Naive thymus-derived CD8-positive, alpha-beta T cell (primary cell): ENCODE measurements at regions not wholly inside any gene's neighbourhood (a gene's known extent, or its start where the extent isn't known, plus 50 kb on each side); places are given as distances from the start of the nearest gene placed in this dataset.

Experiments
- ATAC-seq, 2 donors: fragments of 150-1000 bp; cut with Tn5 transposase in 1 of 2; sonication (Bioruptor Pico), chemical (Tn5 transposase) in 1 of 2; 1 replicate in 1 of 2; 2 replicates in 1 of 2; pipeline ENCODE4 v1.10.0; 2021; ENCODE audit warnings: mild to moderate bottlenecking in 2 of 2, moderate library complexity in 2 of 2
- POLR2A ChIA-PET: fragments of 350-600 bp; sonication (Branson Sonifier 250); formaldehyde crosslinking; loops from one replicate; lab custom pipeline; 2021; ENCODE audit warnings: antibody characterized with exemption; lab: Charles Lee
- DNase-seq, 10 donors: peaks; one replicate each; pipeline versions ENCODE4 v3.0.0 to v3.0.0-alpha.2; 2020 to 2022
- H3K27ac Mint-ChIP-seq, 10 donors: one replicate each; pipeline ENCODE4 v1.8.0; 2020 to 2022; ENCODE audit warnings: mild to moderate bottlenecking in 10 of 10, mixed read lengths in 10 of 10, moderate library complexity in 4 of 10, inconsistent platforms in 1 of 10
- H3K27me3 Mint-ChIP-seq, 5 donors: one replicate each; pipeline ENCODE4 v1.8.0; 2021 to 2022; ENCODE audit warnings: mixed read lengths in 5 of 5
- H3K36me3 Mint-ChIP-seq, 3 donors: one replicate each; pipeline ENCODE4 v1.8.0; 2020 to 2022; ENCODE audit warnings: mixed read lengths in 3 of 3, mild to moderate bottlenecking in 2 of 3, inconsistent platforms in 1 of 3
- H3K4me1 Mint-ChIP-seq, 4 donors: one replicate each; pipeline ENCODE4 v1.8.0; 2021 to 2022; ENCODE audit warnings: mixed read lengths in 4 of 4
- H3K4me3 Mint-ChIP-seq, 10 donors: one replicate each; pipeline ENCODE4 v1.8.0; 2020 to 2022; ENCODE audit warnings: mild to moderate bottlenecking in 10 of 10, mixed read lengths in 10 of 10, moderate library complexity in 6 of 10, inconsistent platforms in 1 of 10
- H3K9me3 Mint-ChIP-seq, 9 donors: one replicate each; pipeline ENCODE4 v1.8.0; 2020 to 2022; ENCODE audit warnings: mixed read lengths in 9 of 9, mild to moderate bottlenecking in 3 of 9, inconsistent platforms in 1 of 9, moderate library complexity in 1 of 9

GRCh38 chr2:105525201-105525600 lies 126.3 kb upstream of the FHL2 start:
- H3K9me3 Mint-ChIP-seq, result no peaks in the 10 kb centered on the region
- ATAC-seq (no peak), DNase-seq (no peak)
- H3K4me1 Mint-ChIP-seq, result no peaks in the 10 kb centered on the region
- H3K27me3 Mint-ChIP-seq, result peaks cover 0 to 3% (median 0%) of the 10 kb centered on the region in 5 donors
- H3K4me3 Mint-ChIP-seq, result no peak overlapping the region
- no peak overlapping the region for H3K27ac Mint-ChIP-seq
- POLR2A ChIA-PET, result no interaction called here
- no peaks in the 10 kb centered on the region for H3K36me3 Mint-ChIP-seq

- no peaks in the 10 kb centered on the region for H3K9me3 Mint-ChIP-seq
- peaks cover 0 to 4% (median 2%) of the 10 kb centered on the region in 5 donors for H3K27me3 Mint-ChIP-seq
- no peak overlapping the region for H3K27ac Mint-ChIP-seq
- DNase-seq (no peak), ATAC-seq (no peak)
- H3K36me3 Mint-ChIP-seq, result no peaks in the 10 kb centered on the region
- POLR2A ChIA-PET, result no interaction called here
- H3K4me3 Mint-ChIP-seq, result no peak overlapping the region
- H3K4me1 Mint-ChIP-seq, result no peaks in the 10 kb centered on the region
Measured at GRCh38 chr2:105522645-105523044, 123.8 kb upstream of the FHL2 start.

GRCh38 chr2:105521616-105522015 lies 122.8 kb upstream of the FHL2 start:
- ATAC-seq (no peak), DNase-seq (peak in 1 of 10 donors; percentile 2)
- POLR2A ChIA-PET, result interaction anchor here (0.7 kb wide), 1 partner anchor 174 kb away, joined by 3 read pairs; no protein-coding TSS in a partner anchor
- Mint-ChIP-seq H3K27ac (no peak overlapping the region), H3K27me3 (peaks cover 0 to 4% (median 2%) of the 10 kb centered on the region in 5 donors), H3K9me3 (no peaks in the 10 kb centered on the region), H3K4me1 (peaks cover 0 to 3% (median 0%) of the 10 kb centered on the region in 4 donors), H3K4me3 (no peak overlapping the region), H3K36me3 (no peaks in the 10 kb centered on the region)

- Mint-ChIP-seq H3K4me3 (no peak overlapping the region), H3K36me3 (no peaks in the 10 kb centered on the region), H3K9me3 (no peaks in the 10 kb centered on the region), H3K4me1 (peaks cover 0 to 3% (median 0%) of the 10 kb centered on the region in 4 donors), H3K27ac (no peak overlapping the region), H3K27me3 (peaks cover 0 to 4% (median 2%) of the 10 kb centered on the region in 5 donors)
- ATAC-seq, result no peak
- DNase-seq, result peak in 3 of 10 donors; percentile 22 to 44 (median 28)
- POLR2A ChIA-PET, result interaction anchor here (0.7 kb wide), 1 partner anchor 173 kb away, joined by 3 read pairs; no protein-coding TSS in a partner anchor
Measured at GRCh38 chr2:105521176-105521575, 122.3 kb upstream of the FHL2 start.

GRCh38 chr2:105519516-105519915 lies 120.7 kb upstream of the FHL2 start:
- Mint-ChIP-seq H3K27me3 (peaks cover 0 to 12% (median 2%) of the 10 kb centered on the region in 5 donors), H3K36me3 (no peaks in the 10 kb centered on the region), H3K9me3 (no peaks in the 10 kb centered on the region), H3K27ac (no peak overlapping the region), H3K4me3 (no peak overlapping the region), H3K4me1 (peaks cover 0 to 3% (median 0%) of the 10 kb centered on the region in 4 donors)
- ATAC-seq, result no peak
- POLR2A ChIA-PET, result no interaction called here
- no peak for DNase-seq

GRCh38 chr2:105518897-105519296 lies 120.0 kb upstream of the FHL2 start:
- POLR2A ChIA-PET, result no interaction called here
- H3K36me3 Mint-ChIP-seq, result no peaks in the 10 kb centered on the region
- ATAC-seq, result no peak
- no peak overlapping the region for H3K4me3 Mint-ChIP-seq
- H3K4me1 Mint-ChIP-seq, result peaks cover 0 to 3% (median 0%) of the 10 kb centered on the region in 4 donors
- no peak for DNase-seq
- H3K27ac Mint-ChIP-seq, result no peak overlapping the region
- no peaks in the 10 kb centered on the region for H3K9me3 Mint-ChIP-seq
- H3K27me3 Mint-ChIP-seq, result peaks cover 0 to 14% (median 2%) of the 10 kb centered on the region in 5 donors

- POLR2A ChIA-PET, result interaction anchor here (0.7 kb wide), 1 partner anchor 59 kb away, joined by 3 read pairs; no protein-coding TSS in a partner anchor
- DNase-seq, result no peak
- ATAC-seq, result no peak
- Mint-ChIP-seq H3K9me3 (no peaks in the 10 kb centered on the region), H3K36me3 (no peaks in the 10 kb centered on the region), H3K4me1 (peaks cover 0 to 3% (median 0%) of the 10 kb centered on the region in 4 donors), H3K4me3 (no peak overlapping the region), H3K27me3 (peaks cover 0 to 15% (median 2%) of the 10 kb centered on the region in 5 donors), H3K27ac (no peak overlapping the region)
Measured at GRCh38 chr2:105517814-105518705, 119.2 kb upstream of the FHL2 start.

- Mint-ChIP-seq H3K9me3 (no peaks in the 10 kb centered on the region), H3K4me3 (no peak overlapping the region), H3K27me3 (peaks cover 0 to 15% (median 2%) of the 10 kb centered on the region in 5 donors), H3K36me3 (no peaks in the 10 kb centered on the region), H3K27ac (no peak overlapping the region), H3K4me1 (peaks cover 0 to 3% (median 0%) of the 10 kb centered on the region in 4 donors)
- ATAC-seq, result no peak
- DNase-seq, result no peak
- POLR2A ChIA-PET, result no interaction called here
Measured at GRCh38 chr2:105515581-105516415, 116.9 kb upstream of the FHL2 start.

GRCh38 chr2:105514576-105514975 lies 115.7 kb upstream of the FHL2 start:
- DNase-seq (no peak), ATAC-seq (no peak)
- no peak overlapping the region for H3K27ac Mint-ChIP-seq
- H3K4me1 Mint-ChIP-seq, result peaks cover 0 to 3% (median 0%) of the 10 kb centered on the region in 4 donors
- H3K27me3 Mint-ChIP-seq, result peaks cover 0 to 15% (median 2%) of the 10 kb centered on the region in 5 donors
- POLR2A ChIA-PET, result no interaction called here
- H3K9me3 Mint-ChIP-seq, result no peaks in the 10 kb centered on the region
- H3K4me3 Mint-ChIP-seq, result no peak overlapping the region
- no peaks in the 10 kb centered on the region for H3K36me3 Mint-ChIP-seq

- DNase-seq (no peak), ATAC-seq (no peak)
- no peaks in the 10 kb centered on the region for H3K4me1 Mint-ChIP-seq
- H3K9me3 Mint-ChIP-seq, result no peaks in the 10 kb centered on the region
- H3K27ac Mint-ChIP-seq, result no peak overlapping the region
- peaks cover 0 to 9% (median 2%) of the 10 kb centered on the region in 5 donors for H3K27me3 Mint-ChIP-seq
- H3K36me3 Mint-ChIP-seq, result no peaks in the 10 kb centered on the region
- H3K4me3 Mint-ChIP-seq, result no peak overlapping the region
- POLR2A ChIA-PET, result no interaction called here
Measured at GRCh38 chr2:105510761-105511528, 112.1 kb upstream of the FHL2 start.

GRCh38 chr2:105509269-105510086 lies 110.6 kb upstream of the FHL2 start:
- Mint-ChIP-seq H3K4me3 (no peak overlapping the region), H3K27ac (no peak overlapping the region), H3K36me3 (no peaks in the 10 kb centered on the region), H3K4me1 (no peaks in the 10 kb centered on the region), H3K9me3 (no peaks in the 10 kb centered on the region), H3K27me3 (peaks cover 0 to 7% (median 2%) of the 10 kb centered on the region in 5 donors)
- no peak for ATAC-seq
- no peak for DNase-seq
- POLR2A ChIA-PET, result no interaction called here
